HCT116 (cell line): ENCODE measurements at regions not wholly inside any gene's neighbourhood (a gene's known extent, or its start where the extent isn't known, plus 50 kb on each side); places are given as distances from the start of the nearest gene placed in this dataset.

Experiments used
- ATAC-seq: fragments of 200-7000 bp; cut with Tn5 transposase; 2 replicates; pipeline ENCODE4 v1.9.1; 2020; ENCODE audit warnings: mild to moderate bottlenecking, moderate library complexity
- BruUV-seq: library from RNA; stranded (reverse); fragments of 400-500 nt; replicated peaks from 2 replicates; lab custom pipeline; 2021; lab: Mats Ljungman, UMichigan
- CTCF ChIA-PET: fragments of 300-600 bp; sonication (Branson Sonifier 250); formaldehyde crosslinking; loops from one replicate; lab custom pipeline; 2021; ENCODE audit warnings: antibody characterized with exemption; lab: Charles Lee
- POLR2A ChIA-PET: fragments of 300-600, 350-600 bp; sonication (Branson Sonifier 250); formaldehyde crosslinking; loops from one replicate; lab custom pipeline; 2021; ENCODE audit warnings: antibody characterized with exemption; lab: Charles Lee
- RAD21 ChIA-PET, 2 experiments: fragments of 300-600 bp; sonication (Branson Sonifier 250); formaldehyde crosslinking; loops; one replicate each; lab custom pipeline; 2023; ENCODE audit warnings: low total read pairs in 2 of 2; ENCODE audit not compliant: uncharacterized antibody in 2 of 2, unreplicated experiment in 2 of 2, low non-redundant PET in 1 of 2; lab: Charles Lee
- DNase-seq: peaks from one replicate; pipeline ENCODE4 v3.0.0-alpha.2; 2010; ENCODE audit warnings: low read depth, low spot score
- H2AFZ ChIP-seq: fragments of 200-600 bp; shearing (Covaris generic), sonication (generic); 2 replicates; pipeline ENCODE4 v1.6.1; 2017; ENCODE audit warnings: low read depth, mixed run types, mixed read lengths, antibody characterized with exemption, low read length; ENCODE audit not compliant: poor library complexity, severe bottlenecking
- H3K27ac ChIP-seq: 2 replicates; pipeline ENCODE4 v1.5.1; 2012; ENCODE audit warnings: low read depth, low read length
- H3K27me3 ChIP-seq: fragments of 200-600 bp; sonication (generic); 2 replicates; pipeline ENCODE4 v1.6.1; 2016; ENCODE audit warnings: mixed run types, low read length, mixed read lengths; ENCODE audit not compliant: insufficient read depth
- H3K36me3 ChIP-seq, 2 experiments: fragments of 200-500 bp in 1 of 2; fragments of 200-600 bp in 1 of 2; sonication (Bioruptor generic) in 1 of 2; sonication (generic) in 1 of 2; 2 replicates each; pipeline versions ENCODE4 v1.5.1 to v1.6.1; 2014 to 2016; ENCODE audit warnings: low read length in 2 of 2, inconsistent platforms in 1 of 2, mixed read lengths in 1 of 2, mixed run types in 1 of 2; ENCODE audit not compliant: insufficient read depth in 2 of 2, control insufficient read depth in 1 of 2
- H3K4me1 ChIP-seq, 2 experiments: fragments of 200-600 bp in 1 of 2; sonication (generic) in 1 of 2; 2 replicates each; pipeline versions ENCODE4 v1.5.1 to v1.6.1; 2012 to 2017; ENCODE audit warnings: low read length in 2 of 2, inconsistent platforms in 1 of 2, mild to moderate bottlenecking in 1 of 2, mixed read lengths in 1 of 2, mixed run types in 1 of 2, moderate library complexity in 1 of 2; ENCODE audit not compliant: insufficient read depth in 2 of 2, control insufficient read depth in 1 of 2
- H3K4me2 ChIP-seq: fragments of 200-600 bp; sonication (generic); 2 replicates; pipeline ENCODE4 v1.6.1; 2017; ENCODE audit warnings: mixed run types, low read length, mixed read lengths
- H3K4me3 ChIP-seq, 2 experiments: fragments of 200-600 bp in 1 of 2; sonication (generic) in 1 of 2; replicated peaks in 1 of 2; 2 replicates each; pipeline ENCODE4 v1.5.1; 2011 to 2016; ENCODE audit warnings: low read length in 2 of 2, control low read depth in 1 of 2, low read depth in 1 of 2, mild to moderate bottlenecking in 1 of 2, mixed read lengths in 1 of 2, mixed run types in 1 of 2
- H3K79me2 ChIP-seq: fragments of 200-600 bp; sonication (generic); 2 replicates; pipeline ENCODE4 v1.6.1; 2017; ENCODE audit warnings: mild to moderate bottlenecking, mixed run types, low read length, moderate library complexity, mixed read lengths; ENCODE audit not compliant: insufficient read depth
- H3K9ac ChIP-seq: fragments of 200-600 bp; sonication (generic); 2 replicates; pipeline ENCODE4 v1.6.1; 2016; ENCODE audit warnings: low read length, mixed read lengths
- H3K9me2 ChIP-seq: fragments of 200-600 bp; sonication (generic), shearing (Covaris generic); 2 replicates; pipeline ENCODE4 v1.6.1; 2017; ENCODE audit warnings: mixed run types, mild to moderate bottlenecking, moderate library complexity; ENCODE audit not compliant: insufficient read depth
- H3K9me3 ChIP-seq, 2 experiments: fragments of 200-500 bp in 1 of 2; fragments of 200-600 bp in 1 of 2; sonication (Bioruptor generic) in 1 of 2; sonication (generic) in 1 of 2; 2 replicates each; pipeline ENCODE4 v1.6.1; 2014 to 2017; ENCODE audit warnings: low read length in 2 of 2, mixed read lengths in 2 of 2, inconsistent platforms in 1 of 2, low read depth in 1 of 2, mild to moderate bottlenecking in 1 of 2, mixed run types in 1 of 2, moderate library complexity in 1 of 2; ENCODE audit not compliant: control insufficient read depth in 1 of 2, insufficient read depth in 1 of 2
- H4K20me1 ChIP-seq: fragments of 200-600 bp; sonication (generic), shearing (Covaris generic); 2 replicates; pipeline ENCODE4 v1.6.1; 2017; ENCODE audit warnings: mixed run types, mild to moderate bottlenecking, moderate library complexity; ENCODE audit not compliant: insufficient read depth
- CBX3 ChIP-seq: IDR thresholded peaks from 2 replicates; pipeline ENCODE4 v1.6.1; 2012; ENCODE audit warnings: low read depth
- CEBPB ChIP-seq: IDR thresholded peaks from 2 replicates; pipeline ENCODE4 v1.6.1; 2012; ENCODE audit warnings: low read depth
- CTCF ChIP-seq, 3 experiments: fragments of 200-600 bp in 1 of 3; sonication (generic) in 1 of 3; IDR thresholded peaks in 2 of 3; conservative IDR thresholded peaks in 1 of 3; 2 replicates each; pipeline ENCODE4 v1.5.1; 2012 to 2017; ENCODE audit warnings: low read depth in 2 of 3, low read length in 2 of 3, antibody characterized with exemption in 1 of 3, borderline replicate concordance in 1 of 3, control low read depth in 1 of 3, mild to moderate bottlenecking in 1 of 3, mixed read lengths in 1 of 3, mixed run types in 1 of 3, moderate library complexity in 1 of 3; ENCODE audit not compliant: insufficient read depth in 1 of 3
- ELF1 ChIP-seq: IDR thresholded peaks from 2 replicates; pipeline ENCODE4 v1.6.1; 2012; ENCODE audit warnings: low read depth, borderline replicate concordance
- FOSL1 ChIP-seq: IDR thresholded peaks from 2 replicates; pipeline ENCODE4 v1.6.1; 2012; ENCODE audit warnings: low read depth
- JUND ChIP-seq: IDR thresholded peaks from 2 replicates; pipeline ENCODE4 v1.6.1; 2012
- REST ChIP-seq: IDR thresholded peaks from 2 replicates; pipeline ENCODE4 v1.6.1; 2012; ENCODE audit warnings: low read depth
- SP1 ChIP-seq: IDR thresholded peaks from 2 replicates; pipeline ENCODE4 v1.6.1; 2012; ENCODE audit warnings: low read depth
- TCF7L2 ChIP-seq: IDR thresholded peaks from 2 replicates; pipeline ENCODE4 v1.7.0; 2011; ENCODE audit warnings: borderline replicate concordance, inconsistent platforms; ENCODE audit not compliant: insufficient read depth, insufficient read length; ENCODE audit errors: extremely low read depth
- ZBTB33 ChIP-seq: IDR thresholded peaks from 2 replicates; pipeline ENCODE4 v1.6.1; 2011; ENCODE audit warnings: mild to moderate bottlenecking, low read length, moderate library complexity; ENCODE audit not compliant: insufficient replicate concordance; ENCODE audit errors: extremely low read depth
- ZNF274 ChIP-seq: fragments of 200-500 bp; sonication (Bioruptor generic); IDR thresholded peaks from 2 replicates; pipeline ENCODE4 v1.6.1; 2014; ENCODE audit warnings: mild to moderate bottlenecking, low read depth, low read length, inconsistent platforms
- intact Hi-C: fragments of 100-400 bp; cut with micrococcal nuclease; formaldehyde crosslinking; loops from 2 replicates; pipeline ENCODE4 v1.10.0; 2022

GRCh38 chr2:208872591-208872990 lies 466.0 kb downstream of the PTH2R start:
- intact Hi-C loops = no loop called here
- H3K4me2 ChIP-seq = no peak overlapping the region
- no peaks in the 10 kb centered on the region for H3K79me2 ChIP-seq
- peaks cover 7% of the 10 kb centered on the region; the same call in 1 of the 2 replicates for H3K27me3 ChIP-seq
- CTCF ChIA-PET = no interaction called here
- H3K27ac ChIP-seq = no peak overlapping the region
- no peak overlapping the region for H3K4me3 ChIP-seq
- POLR2A ChIA-PET = no interaction called here
- TF ChIP-seq ZNF274 (no peak), FOSL1 (peak; percentile 11; the same call in 1 of the 2 replicates), SP1 (no peak)
- H2AFZ ChIP-seq = no peak overlapping the region
- no peak for ATAC-seq
- H3K9me3 ChIP-seq = no peaks in the 10 kb centered on the region
- H4K20me1 ChIP-seq = no peaks in the 10 kb centered on the region
- H3K36me3 ChIP-seq = no peaks in the 10 kb centered on the region
- DNase-seq = no peak
- no peaks in the 10 kb centered on the region for H3K4me1 ChIP-seq
- H3K9ac ChIP-seq = no peak overlapping the region
- BruUV-seq = no TSS peak
- RAD21 ChIA-PET = no interaction called here
- H3K9me2 ChIP-seq = no peaks in the 10 kb centered on the region

- Histone ChIP-seq H3K36me3 (no peaks in the 10 kb centered on the region), H3K9ac (no peak overlapping the region), H3K27me3 (no peaks in the 10 kb centered on the region), H4K20me1 (no peaks in the 10 kb centered on the region), H3K4me1 (no peaks in the 10 kb centered on the region), H3K9me2 (no peaks in the 10 kb centered on the region), H3K9me3 (no peaks in the 10 kb centered on the region), H3K27ac (no peak overlapping the region), H3K79me2 (no peaks in the 10 kb centered on the region), H3K4me3 (no peak overlapping the region), H3K4me2 (no peak overlapping the region), H2AFZ (no peak overlapping the region)
- ChIA-PET CTCF (no interaction called here), POLR2A (no interaction called here), RAD21 (no interaction called here)
- BruUV-seq = no TSS peak
- DNase-seq (no peak), ATAC-seq (no peak)
- TF ChIP-seq CTCF (IDR thresholded peaks at IDR 0.05 in 2 of 3, conservative IDR thresholded peaks at IDR 0.05 in 1 of 3; ENCODE audit: borderline replicate concordance in 1 of 3, insufficient read depth in 1 of 3, low read depth in 2 of 3, low read length in 2 of 3) = no peak
- TF ChIP-seq SP1 = no peak
- no peak for TF ChIP-seq JUND
- no peak for TF ChIP-seq REST
- TF ChIP-seq ELF1 = no peak
- no peak for TF ChIP-seq CEBPB
- no peak for TF ChIP-seq TCF7L2
- TF ChIP-seq CBX3 = no peak
- TF ChIP-seq ZBTB33 = no peak
- no peak for TF ChIP-seq ZNF274
- intact Hi-C loops = no loop called here
Measured at GRCh38 chr2:208879666-208880065, 473.1 kb downstream of the PTH2R start.
